DND-41 (cell line): ENCODE measurements at regions not wholly inside any gene's neighbourhood (a gene's known extent, or its start where the extent isn't known, plus 50 kb on each side); places are given as distances from the start of the nearest gene placed in this dataset.
A peak's percentile ranks its signal among the peaks of the same experiment; 100 is the strongest.

ENCODE experiments used
- ATAC-seq: fragments of 200-7000 bp; cut with Tn5 transposase; 3 replicates; pipeline ENCODE4 v1.9.1; 2021; ENCODE audit warnings: low read depth; ENCODE audit not compliant: insufficient read depth
- DNase-seq: peaks from one replicate; pipeline ENCODE4 v3.0.0-alpha.2; 2020
- H2AFZ ChIP-seq: 2 replicates; pipeline ENCODE4 v1.6.0; 2012; ENCODE audit warnings: low read depth, low read length
- H3K27ac ChIP-seq: 2 replicates; pipeline ENCODE4 v1.5.1; 2012; ENCODE audit warnings: low read length, inconsistent platforms
- H3K27me3 ChIP-seq: fragments of 200-600 bp; sonication (generic); 2 replicates; pipeline ENCODE4 v1.6.0; 2012; ENCODE audit warnings: low read length, mild to moderate bottlenecking, inconsistent platforms; ENCODE audit not compliant: insufficient read depth, poor library complexity
- H3K36me3 ChIP-seq: 2 replicates; pipeline ENCODE4 v1.5.1; 2012; ENCODE audit warnings: low read length, inconsistent platforms; ENCODE audit not compliant: insufficient read depth
- H3K4me1 ChIP-seq: 2 replicates; pipeline ENCODE4 v1.5.1; 2012; ENCODE audit warnings: mild to moderate bottlenecking, low read length; ENCODE audit not compliant: insufficient read depth
- H3K4me2 ChIP-seq: 2 replicates; pipeline ENCODE4 v1.6.0; 2012; ENCODE audit warnings: mild to moderate bottlenecking, moderate library complexity, low read length, inconsistent platforms; ENCODE audit not compliant: insufficient read depth
- H3K4me3 ChIP-seq, 2 experiments: fragments of 200-600 bp in 1 of 2; shearing (Covaris generic) in 1 of 2; 2 replicates each; pipeline ENCODE4 v1.5.1; 2012 to 2016; ENCODE audit warnings: inconsistent platforms in 2 of 2, low read length in 2 of 2, mild to moderate bottlenecking in 2 of 2, low read depth in 1 of 2, moderate library complexity in 1 of 2
- H3K79me2 ChIP-seq: 2 replicates; pipeline ENCODE4 v1.6.0; 2012; ENCODE audit warnings: low read length, inconsistent platforms; ENCODE audit not compliant: insufficient read depth
- H3K9ac ChIP-seq: 2 replicates; pipeline ENCODE4 v1.6.0; 2012; ENCODE audit warnings: low read depth, mild to moderate bottlenecking, inconsistent platforms, low read length, moderate library complexity
- H3K9me3 ChIP-seq: 2 replicates; pipeline ENCODE4 v1.5.1; 2012; ENCODE audit warnings: low read length, moderate library complexity, mild to moderate bottlenecking, inconsistent platforms; ENCODE audit not compliant: insufficient read depth, severe bottlenecking
- H4K20me1 ChIP-seq: 2 replicates; pipeline ENCODE4 v1.6.0; 2012; ENCODE audit warnings: low read length; ENCODE audit not compliant: insufficient read depth
- CTCF ChIP-seq: IDR thresholded peaks from 2 replicates; pipeline ENCODE4 v1.5.1; 2012; ENCODE audit warnings: borderline replicate concordance, low read length, moderate library complexity, mild to moderate bottlenecking; ENCODE audit not compliant: poor library complexity, severe bottlenecking; ENCODE audit errors: extremely low read depth
- EZH2 ChIP-seq: IDR thresholded peaks from 3 replicates; pipeline ENCODE4 v1.6.1; 2012; ENCODE audit warnings: borderline replicate concordance, low read depth, mild to moderate bottlenecking, moderate library complexity, low read length, inconsistent platforms; ENCODE audit not compliant: severe bottlenecking

- Histone ChIP-seq H3K9ac (no peak overlapping the region), H2AFZ (no peak overlapping the region), H3K27me3 (no peaks in the 10 kb centered on the region), H3K27ac (no peak overlapping the region), H3K4me3 (no peak overlapping the region), H4K20me1 (no peaks in the 10 kb centered on the region), H3K36me3 (no peaks in the 10 kb centered on the region), H3K9me3 (no peaks in the 10 kb centered on the region), H3K79me2 (no peaks in the 10 kb centered on the region), H3K4me1 (no peaks in the 10 kb centered on the region), H3K4me2 (no peak overlapping the region)
- ATAC-seq = no peak
- TF ChIP-seq CTCF (no peak), EZH2 (no peak)
- DNase-seq = no peak
Measured at GRCh38 chr10:44723082-44723481, 188.1 kb upstream of the TMEM72 start.

GRCh38 chr10:44723619-44724325 is 187.4 kb upstream of the TMEM72 start:
- H3K36me3 ChIP-seq = no peaks in the 10 kb centered on the region
- H3K79me2 ChIP-seq = no peaks in the 10 kb centered on the region
- no peak overlapping the region for H3K4me3 ChIP-seq
- ATAC-seq (no peak), DNase-seq (no peak)
- H3K9ac ChIP-seq = no peak overlapping the region
- no peak overlapping the region for H2AFZ ChIP-seq
- no peaks in the 10 kb centered on the region for H3K4me1 ChIP-seq
- TF ChIP-seq CTCF (no peak), EZH2 (no peak)
- H3K9me3 ChIP-seq = no peaks in the 10 kb centered on the region
- H3K27me3 ChIP-seq = no peaks in the 10 kb centered on the region
- H3K27ac ChIP-seq = no peak overlapping the region
- H4K20me1 ChIP-seq = no peaks in the 10 kb centered on the region
- no peak overlapping the region for H3K4me2 ChIP-seq

GRCh38 chr10:44724415-44725174 is 186.5 kb upstream of the TMEM72 start:
- Histone ChIP-seq H3K4me2 (no peak overlapping the region), H3K79me2 (no peaks in the 10 kb centered on the region), H3K9ac (no peak overlapping the region), H3K27ac (no peak overlapping the region), H3K9me3 (no peaks in the 10 kb centered on the region), H3K36me3 (no peaks in the 10 kb centered on the region), H3K4me1 (no peaks in the 10 kb centered on the region), H3K27me3 (no peaks in the 10 kb centered on the region), H2AFZ (no peak overlapping the region), H3K4me3 (no peak overlapping the region), H4K20me1 (no peaks in the 10 kb centered on the region)
- DNase-seq (no peak), ATAC-seq (0 out of 3 replicates have a peak, but pooled peaks have one; percentile 22)
- no peak for TF ChIP-seq EZH2
- no peak for TF ChIP-seq CTCF
